SK-N-SH treated with all-trans-retinoic acid at 6 μM for 48 hours (cell line): ENCODE measurements at regions not wholly inside any gene's neighbourhood (a gene's known extent, or its start where the extent isn't known, plus 50 kb on each side); places are given as distances from the start of the nearest gene placed in this dataset.

Experiments used
- ATAC-seq: fragments of 200-7000 bp; cut with Tn5 transposase; 3 replicates; pipeline ENCODE4 v1.9.1; 2020; ENCODE audit warnings: mild to moderate bottlenecking, moderate library complexity
- ARNTL ChIP-seq: fragments of 450-650 bp; formaldehyde crosslinking; IDR thresholded peaks from 2 replicates; pipeline ENCODE4 v1.5.0; 2020; ENCODE audit warnings: low read depth, mild to moderate bottlenecking, moderate library complexity, borderline replicate concordance
- BACH2 ChIP-seq: fragments of 250-450 bp; sonication (Bioruptor Pico); IDR thresholded peaks from 2 replicates; pipeline ENCODE4 v1.9.0; 2021; ENCODE audit warnings: mild to moderate bottlenecking, borderline replicate concordance
- CSDC2 ChIP-seq: fragments of 250-450 bp; sonication (Bioruptor Pico); IDR thresholded peaks from 2 replicates; pipeline ENCODE4 v1.5.0; 2020; ENCODE audit warnings: mild to moderate bottlenecking, moderate library complexity
- CSRNP3 ChIP-seq: fragments of 250-450 bp; sonication (Bioruptor Pico); IDR thresholded peaks from 2 replicates; pipeline ENCODE4 v1.5.1; 2021; ENCODE audit warnings: mild to moderate bottlenecking, moderate library complexity
- ESRRG ChIP-seq: fragments of 250-450 bp; sonication (Bioruptor Pico); IDR thresholded peaks from 2 replicates; pipeline ENCODE4 v1.6.1; 2021; ENCODE audit warnings: mild to moderate bottlenecking
- ISL1 ChIP-seq: fragments of 250-450 bp; sonication (Bioruptor Pico); IDR thresholded peaks from 2 replicates; pipeline ENCODE4 v2.1.2; 2022; ENCODE audit warnings: mild to moderate bottlenecking, moderate library complexity
- OSR1 ChIP-seq: fragments of 250-450 bp; sonication (Bioruptor Pico); IDR thresholded peaks from 2 replicates; pipeline ENCODE4 v1.8.0; 2022; ENCODE audit warnings: moderate library complexity, mild to moderate bottlenecking, inconsistent platforms
- PATZ1 ChIP-seq: fragments of 250-450 bp; sonication (Bioruptor Pico); IDR thresholded peaks from 2 replicates; pipeline ENCODE4 v1.8.0; 2020; ENCODE audit warnings: mild to moderate bottlenecking, moderate library complexity, borderline replicate concordance
- POU6F1 ChIP-seq: fragments of 250-450 bp; sonication (Bioruptor Pico); IDR thresholded peaks from 2 replicates; pipeline ENCODE4 v1.8.0; 2021; ENCODE audit warnings: low read depth, mild to moderate bottlenecking, moderate library complexity, borderline replicate concordance
- PPARA ChIP-seq: fragments of 250-450 bp; sonication (Bioruptor Pico); IDR thresholded peaks from 2 replicates; pipeline ENCODE4 v1.5.0; 2020; ENCODE audit warnings: mild to moderate bottlenecking, borderline replicate concordance
- RARB ChIP-seq: fragments of 250-450 bp; sonication (Bioruptor Pico); IDR thresholded peaks from 2 replicates; pipeline ENCODE4 v1.8.0; 2021; ENCODE audit warnings: mild to moderate bottlenecking, moderate library complexity
- TCF4 ChIP-seq: fragments of 250-450 bp; sonication (Bioruptor Pico); IDR thresholded peaks from 2 replicates; pipeline ENCODE4 v1.8.0; 2021; ENCODE audit warnings: mild to moderate bottlenecking, moderate library complexity, borderline replicate concordance
- TOX ChIP-seq: fragments of 250-450 bp; sonication (Bioruptor Pico); IDR thresholded peaks from 2 replicates; pipeline ENCODE4 v1.8.0; 2021; ENCODE audit warnings: mild to moderate bottlenecking, moderate library complexity, borderline replicate concordance
- TSHZ2 ChIP-seq: fragments of 250-450 bp; sonication (Bioruptor Pico); IDR thresholded peaks from 2 replicates; pipeline ENCODE4 v1.5.0; 2020; ENCODE audit warnings: mild to moderate bottlenecking, moderate library complexity
- ZC3H10 ChIP-seq: fragments of 250-450 bp; sonication (Bioruptor Pico); IDR thresholded peaks from 2 replicates; pipeline ENCODE4 v1.5.1; 2021; ENCODE audit warnings: mild to moderate bottlenecking, moderate library complexity
- ZFP3 ChIP-seq: fragments of 250-450 bp; sonication (Bioruptor Pico); IDR thresholded peaks from 2 replicates; pipeline ENCODE4 v1.5.0; 2020; ENCODE audit warnings: mild to moderate bottlenecking, moderate library complexity
- ZFP30 ChIP-seq: fragments of 450-650 bp; formaldehyde crosslinking; IDR thresholded peaks from 2 replicates; pipeline ENCODE4 v1.5.0; 2022; ENCODE audit warnings: mild to moderate bottlenecking, moderate library complexity
- ZNF565 ChIP-seq: fragments of 450-650 bp; formaldehyde crosslinking; conservative IDR thresholded peaks from 2 replicates; pipeline ENCODE4 v1.5.0; 2020; ENCODE audit warnings: low read depth, mild to moderate bottlenecking, moderate library complexity
- ZNF70 ChIP-seq: fragments of 450-650 bp; formaldehyde crosslinking; IDR thresholded peaks from 2 replicates; pipeline ENCODE4 v1.5.0; 2020; ENCODE audit warnings: mild to moderate bottlenecking, moderate library complexity
- ZNF8 ChIP-seq: fragments of 450-650 bp; formaldehyde crosslinking; IDR thresholded peaks from 2 replicates; pipeline ENCODE4 v1.5.0; 2020; ENCODE audit warnings: mild to moderate bottlenecking, moderate library complexity

GRCh38 chr13:111577956-111578605 lies 257.6 kb downstream of the TEX29 start:
- no peak for TF ChIP-seq ZC3H10
- TF ChIP-seq PPARA (CRISPR knock-in tag): no peak
- no peak for TF ChIP-seq ARNTL (CRISPR knock-in tag)
- no peak for TF ChIP-seq ZFP3 (CRISPR knock-in tag)
- TF ChIP-seq CSDC2: no peak
- TF ChIP-seq ZNF70 (CRISPR knock-in tag): no peak
- no peak for TF ChIP-seq TOX
- no peak for TF ChIP-seq OSR1 (CRISPR knock-in tag)
- TF ChIP-seq RARB: no peak
- no peak for TF ChIP-seq ISL1 (CRISPR knock-in tag)
- TF ChIP-seq ZNF8 (CRISPR knock-in tag): no peak
- no peak for TF ChIP-seq BACH2 (CRISPR knock-in tag)
- no peak for TF ChIP-seq ZFP30
- no peak for ATAC-seq

- TF ChIP-seq RARB (no peak), POU6F1 (CRISPR knock-in tag) (no peak), TOX (no peak), OSR1 (CRISPR knock-in tag) (no peak), TCF4 (CRISPR knock-in tag) (no peak), ISL1 (CRISPR knock-in tag) (no peak), TSHZ2 (CRISPR knock-in tag) (no peak)
- ATAC-seq: no peak
These were observed 263.7 kb downstream of the TEX29 start for GRCh38 chr13:111584101-111584672.

GRCh38 chr13:111584870-111585269 lies 264.4 kb downstream of the TEX29 start:
- TF ChIP-seq CSRNP3 (CRISPR knock-in tag) (no peak), ZNF8 (CRISPR knock-in tag) (no peak), ESRRG (CRISPR knock-in tag) (no peak), ZC3H10 (no peak), RARB (no peak), POU6F1 (CRISPR knock-in tag) (no peak), TCF4 (CRISPR knock-in tag) (no peak), OSR1 (CRISPR knock-in tag) (no peak)
- TF ChIP-seq, all 23 proteins: peak for 0
- no peak for ATAC-seq

- no peak for TF ChIP-seq ZFP30
- no peak for TF ChIP-seq TCF4 (CRISPR knock-in tag)
- no peak for TF ChIP-seq ARNTL (CRISPR knock-in tag)
- no peak for TF ChIP-seq ESRRG (CRISPR knock-in tag)
- no peak for TF ChIP-seq PATZ1 (CRISPR knock-in tag)
- no peak for TF ChIP-seq ZNF565 (CRISPR knock-in tag)
- no peak for TF ChIP-seq CSDC2
- no peak for TF ChIP-seq RARB
- TF ChIP-seq ZNF70 (CRISPR knock-in tag): no peak
- no peak for ATAC-seq
These were observed 265.8 kb downstream of the TEX29 start for GRCh38 chr13:111586291-111586690.
